ENCODE measurements at regions not wholly inside any gene's neighbourhood (a gene's known extent, or its start where the extent isn't known, plus 50 kb on each side); places are given as distances from the start of the nearest gene placed in this dataset.

GRCh38 chr11:122412581-122412980 is 242.9 kb upstream of the UBASH3B start (continued):
- TF ChIP-seq EGR1 (IDR thresholded peaks at IDR 0.05; ENCODE audit: low read depth) (no peak), ZNF274 (IDR thresholded peaks at IDR 0.05; ENCODE audit: low read depth, low read length) (no peak), SRF (IDR thresholded peaks at IDR 0.05; ENCODE audit: low read depth) (no peak), EZH2 (IDR thresholded peaks at IDR 0.05) (no peak), ELF1 (IDR thresholded peaks at IDR 0.05; ENCODE audit: borderline replicate concordance, low read depth) (no peak), EZH2phosphoT487 (IDR thresholded peaks at IDR 0.05; ENCODE audit: borderline replicate concordance) (no peak), CEBPB (IDR thresholded peaks at IDR 0.05; ENCODE audit: low read depth) (no peak)

DNA sequence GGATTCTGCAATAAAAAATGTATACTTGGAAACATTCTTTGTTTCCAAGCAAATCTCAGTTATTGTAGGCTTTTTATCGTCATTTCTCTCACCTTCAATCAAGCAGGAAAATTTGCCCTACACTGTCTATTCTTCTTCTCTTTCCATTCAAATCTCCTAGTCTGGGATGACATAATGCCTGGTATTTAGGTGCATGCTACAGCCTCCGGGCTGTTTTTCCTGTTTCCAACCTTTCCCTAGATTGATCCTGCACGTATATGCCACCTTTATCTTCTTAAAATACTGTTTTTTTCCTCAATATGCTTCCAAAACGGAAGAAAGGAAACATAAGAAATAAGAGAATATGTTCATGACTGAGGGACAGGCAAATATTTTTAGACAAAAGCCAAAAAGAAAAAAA is 249.1 kb upstream of the UBASH3B start:
- Histone ChIP-seq H3K36me3 (ENCODE audit: control insufficient read depth in 1 of 2, insufficient read depth in 2 of 2, low read length in 2 of 2) (no peaks in the 10 kb centered on the region), H3K9me2 (ENCODE audit: insufficient read depth) (no peaks in the 10 kb centered on the region), H3K27me3 (ENCODE audit: insufficient read depth, low read length) (no peaks in the 10 kb centered on the region), H3K9ac (ENCODE audit: low read length) (no peak overlapping the region), H3K79me2 (ENCODE audit: insufficient read depth, low read length) (no peaks in the 10 kb centered on the region), H2AFZ (ENCODE audit: low read depth, low read length, poor library complexity, severe bottlenecking) (no peak overlapping the region), H3K27ac (ENCODE audit: low read depth, low read length) (no peak overlapping the region), H3K4me2 (ENCODE audit: low read length) (no peak overlapping the region), H3K4me1 (ENCODE audit: control insufficient read depth in 1 of 2, insufficient read depth in 2 of 2, low read length in 2 of 2) (no peaks in the 10 kb centered on the region), H3K9me3 (ENCODE audit: control insufficient read depth in 1 of 2, insufficient read depth in 1 of 2, low read depth in 1 of 2, low read length in 2 of 2) (no peaks in the 10 kb centered on the region), H3K4me3 (replicated peaks in 1 of 2; ENCODE audit: low read depth in 1 of 2, low read length in 2 of 2) (no peak overlapping the region), H4K20me1 (ENCODE audit: insufficient read depth) (no peaks in the 10 kb centered on the region)
- no peak for TF ChIP-seq FOSL1 (IDR thresholded peaks at IDR 0.05; ENCODE audit: low read depth)
- no peak for TF ChIP-seq EZH2phosphoT487 (IDR thresholded peaks at IDR 0.05; ENCODE audit: borderline replicate concordance)
- no peak for TF ChIP-seq CTCF (IDR thresholded peaks at IDR 0.05 in 2 of 3, conservative IDR thresholded peaks at IDR 0.05 in 1 of 3; ENCODE audit: borderline replicate concordance in 1 of 3, insufficient read depth in 1 of 3, low read depth in 2 of 3, low read length in 2 of 3)
- TF ChIP-seq YY1 (IDR thresholded peaks at IDR 0.05; ENCODE audit: extremely low read depth, insufficient replicate concordance, low read depth, low read length): no peak
- no peak for TF ChIP-seq SRF (IDR thresholded peaks at IDR 0.05; ENCODE audit: low read depth)
- TF ChIP-seq, protein P1, sequence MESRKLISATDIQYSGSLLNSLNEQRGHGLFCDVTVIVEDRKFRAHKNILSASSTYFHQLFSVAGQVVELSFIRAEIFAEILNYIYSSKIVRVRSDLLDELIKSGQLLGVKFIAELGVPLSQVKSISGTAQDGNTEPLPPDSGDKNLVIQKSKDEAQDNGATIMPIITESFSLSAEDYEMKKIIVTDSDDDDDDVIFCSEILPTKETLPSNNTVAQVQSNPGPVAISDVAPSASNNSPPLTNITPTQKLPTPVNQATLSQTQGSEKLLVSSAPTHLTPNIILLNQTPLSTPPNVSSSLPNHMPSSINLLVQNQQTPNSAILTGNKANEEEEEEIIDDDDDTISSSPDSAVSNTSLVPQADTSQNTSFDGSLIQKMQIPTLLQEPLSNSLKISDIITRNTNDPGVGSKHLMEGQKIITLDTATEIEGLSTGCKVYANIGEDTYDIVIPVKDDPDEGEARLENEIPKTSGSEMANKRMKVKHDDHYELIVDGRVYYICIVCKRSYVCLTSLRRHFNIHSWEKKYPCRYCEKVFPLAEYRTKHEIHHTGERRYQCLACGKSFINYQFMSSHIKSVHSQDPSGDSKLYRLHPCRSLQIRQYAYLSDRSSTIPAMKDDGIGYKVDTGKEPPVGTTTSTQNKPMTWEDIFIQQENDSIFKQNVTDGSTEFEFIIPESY (IDR thresholded peaks at IDR 0.05; ENCODE audit: extremely low read depth, insufficient replicate concordance, low read length): no peak
- TF ChIP-seq EZH2 (IDR thresholded peaks at IDR 0.05): no peak
- TF ChIP-seq TCF7L2 (IDR thresholded peaks at IDR 0.05; ENCODE audit: borderline replicate concordance, extremely low read depth, insufficient read depth, insufficient read length): no peak
- TF ChIP-seq ZFX (IDR thresholded peaks at IDR 0.05): no peak
- TF ChIP-seq POLR2AphosphoS5 (IDR thresholded peaks at IDR 0.05; ENCODE audit: low read depth, low read length): no peak
- TF ChIP-seq CEBPB (IDR thresholded peaks at IDR 0.05; ENCODE audit: low read depth): no peak
- TF ChIP-seq SIN3A (IDR thresholded peaks at IDR 0.05; ENCODE audit: low read depth): no peak
- TF ChIP-seq ELF1 (IDR thresholded peaks at IDR 0.05; ENCODE audit: borderline replicate concordance, low read depth): no peak
- TF ChIP-seq, protein P2, sequence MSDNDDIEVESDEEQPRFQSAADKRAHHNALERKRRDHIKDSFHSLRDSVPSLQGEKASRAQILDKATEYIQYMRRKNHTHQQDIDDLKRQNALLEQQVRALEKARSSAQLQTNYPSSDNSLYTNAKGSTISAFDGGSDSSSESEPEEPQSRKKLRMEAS (IDR thresholded peaks at IDR 0.05): no peak
- ATAC-seq: no peak
- intact Hi-C loops (cut with micrococcal nuclease): no loop called here
- ChIA-PET POLR2A (no interaction called here), RAD21 (ENCODE audit: low non-redundant PET in 1 of 2, low total read pairs in 2 of 2, uncharacterized antibody in 2 of 2, unreplicated experiment in 2 of 2) (no interaction called here), CTCF (no interaction called here)
- no TSS peak for BruUV-seq (replicated peaks)
- no peak for DNase-seq (ENCODE audit: low read depth, low spot score)

Data from HCT116 (cell line).